Neural crest cell (in vitro differentiated cells): ENCODE measurements at regions not wholly inside any gene's neighbourhood (a gene's known extent, or its start where the extent isn't known, plus 50 kb on each side); places are given as distances from the start of the nearest gene placed in this dataset.

ENCODE experiments used
- DNase-seq: peaks from one replicate; pipeline ENCODE4 v3.0.0; 2021; ENCODE audit warnings: low read depth, mixed read lengths, low spot score
- H3K27ac Mint-ChIP-seq: one replicate; pipeline ENCODE4 v1.8.0; 2021; ENCODE audit warnings: mild to moderate bottlenecking, mixed read lengths; ENCODE audit not compliant: unreplicated experiment
- H3K27me3 Mint-ChIP-seq: 2 replicates; pipeline ENCODE4 v1.8.0; 2021; ENCODE audit warnings: low read depth, mild to moderate bottlenecking, mixed read lengths
- H3K36me3 Mint-ChIP-seq: 2 replicates; pipeline ENCODE4 v1.8.0; 2021; ENCODE audit warnings: low read depth, mild to moderate bottlenecking, mixed read lengths
- H3K4me1 Mint-ChIP-seq: 2 replicates; pipeline ENCODE4 v1.8.0; 2021; ENCODE audit warnings: mixed read lengths
- H3K4me3 Mint-ChIP-seq: one replicate; pipeline ENCODE4 v1.8.0; 2021; ENCODE audit warnings: mild to moderate bottlenecking, mixed read lengths
- H3K9me3 Mint-ChIP-seq: 2 replicates; pipeline ENCODE4 v1.8.0; 2021; ENCODE audit warnings: mixed read lengths
- TF ChIP-seq, protein P1 (sequence below): fragments of 200-600 bp; sonication (generic); conservative IDR thresholded peaks from 2 replicates; pipeline ENCODE4 v1.5.0; 2021; ENCODE audit warnings: antibody characterized with exemption, mild to moderate bottlenecking

DNA sequence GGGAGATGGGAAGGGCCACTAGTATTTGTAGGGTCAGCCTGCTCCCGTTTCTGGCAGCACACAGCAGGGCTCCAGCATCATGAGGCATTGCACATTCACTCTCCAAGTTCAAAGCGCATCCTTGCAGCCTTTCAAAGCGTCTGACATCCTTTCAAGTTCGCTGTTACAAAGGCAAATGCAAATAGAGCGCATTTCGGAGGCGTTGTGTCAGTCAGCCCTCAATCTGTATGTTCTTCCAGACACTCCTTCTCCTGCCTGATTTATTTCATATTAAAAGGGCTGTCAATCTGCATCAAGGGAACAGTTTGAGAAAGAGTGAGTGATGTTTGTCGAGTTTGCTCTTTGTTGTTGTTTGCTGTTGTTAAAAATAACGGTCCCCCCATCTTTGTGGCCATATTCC lies 188.5 kb downstream of the SNX10 start:
- H3K9me3 Mint-ChIP-seq: no peaks in the 10 kb centered on the region
- no peaks in the 10 kb centered on the region for H3K36me3 Mint-ChIP-seq
- TF ChIP-seq, protein P1, sequence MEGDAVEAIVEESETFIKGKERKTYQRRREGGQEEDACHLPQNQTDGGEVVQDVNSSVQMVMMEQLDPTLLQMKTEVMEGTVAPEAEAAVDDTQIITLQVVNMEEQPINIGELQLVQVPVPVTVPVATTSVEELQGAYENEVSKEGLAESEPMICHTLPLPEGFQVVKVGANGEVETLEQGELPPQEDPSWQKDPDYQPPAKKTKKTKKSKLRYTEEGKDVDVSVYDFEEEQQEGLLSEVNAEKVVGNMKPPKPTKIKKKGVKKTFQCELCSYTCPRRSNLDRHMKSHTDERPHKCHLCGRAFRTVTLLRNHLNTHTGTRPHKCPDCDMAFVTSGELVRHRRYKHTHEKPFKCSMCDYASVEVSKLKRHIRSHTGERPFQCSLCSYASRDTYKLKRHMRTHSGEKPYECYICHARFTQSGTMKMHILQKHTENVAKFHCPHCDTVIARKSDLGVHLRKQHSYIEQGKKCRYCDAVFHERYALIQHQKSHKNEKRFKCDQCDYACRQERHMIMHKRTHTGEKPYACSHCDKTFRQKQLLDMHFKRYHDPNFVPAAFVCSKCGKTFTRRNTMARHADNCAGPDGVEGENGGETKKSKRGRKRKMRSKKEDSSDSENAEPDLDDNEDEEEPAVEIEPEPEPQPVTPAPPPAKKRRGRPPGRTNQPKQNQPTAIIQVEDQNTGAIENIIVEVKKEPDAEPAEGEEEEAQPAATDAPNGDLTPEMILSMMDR: no peak
- peaks cover 10% of the 10 kb centered on the region for H3K4me1 Mint-ChIP-seq
- H3K4me3 Mint-ChIP-seq: no peak overlapping the region
- peaks cover 53% of the 10 kb centered on the region for H3K27me3 Mint-ChIP-seq
- H3K27ac Mint-ChIP-seq: no peak overlapping the region
- DNase-seq: no peak

DNA sequence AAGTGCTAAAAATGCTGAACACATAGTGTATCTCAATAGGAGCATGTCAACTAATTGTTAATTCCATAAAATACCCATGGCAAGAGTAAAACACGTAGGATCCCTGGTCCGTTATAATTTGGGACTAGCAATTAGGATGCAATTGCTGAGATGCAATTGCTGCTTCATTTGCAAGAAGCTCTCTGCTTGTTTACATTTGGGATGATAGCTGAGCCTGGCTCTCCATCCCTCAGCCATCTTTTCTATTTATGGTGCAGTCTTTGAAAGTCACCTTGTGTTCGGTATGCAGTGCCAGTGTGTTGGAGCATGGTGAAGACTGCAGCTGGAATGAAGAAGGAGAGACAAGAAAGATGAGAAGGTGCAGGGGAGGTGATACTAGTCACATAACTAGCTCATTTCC lies 191.3 kb downstream of the SNX10 start:
- H3K9me3 Mint-ChIP-seq: no peaks in the 10 kb centered on the region
- H3K4me1 Mint-ChIP-seq: peaks cover 10% of the 10 kb centered on the region
- DNase-seq: no peak
- TF ChIP-seq, protein P1: no peak
- H3K4me3 Mint-ChIP-seq: no peak overlapping the region
- H3K27ac Mint-ChIP-seq: no peak overlapping the region
- no peaks in the 10 kb centered on the region for H3K36me3 Mint-ChIP-seq
- peaks cover 45% of the 10 kb centered on the region for H3K27me3 Mint-ChIP-seq

DNA sequence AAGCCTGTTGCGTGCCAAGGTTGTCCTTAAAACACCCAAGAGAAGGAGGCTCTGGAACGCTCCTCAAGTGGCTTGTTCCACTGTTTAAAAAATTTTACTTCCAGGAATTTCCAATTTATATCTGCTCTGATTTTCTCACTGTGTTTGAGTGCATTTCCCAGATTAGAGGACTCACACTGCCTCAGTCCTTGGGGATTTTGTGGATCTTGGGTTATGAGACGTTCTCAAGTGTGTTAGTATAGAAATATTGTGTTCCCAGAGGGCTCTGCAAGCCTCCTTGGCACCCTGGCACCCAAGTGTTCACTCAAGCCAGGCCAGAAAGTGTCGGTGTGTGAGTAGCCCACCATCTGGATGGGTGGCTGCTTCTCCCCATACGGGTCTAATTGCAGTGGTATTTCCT lies 192.2 kb downstream of the SNX10 start:
- no peak overlapping the region for H3K4me3 Mint-ChIP-seq
- TF ChIP-seq, protein P1: no peak
- H3K36me3 Mint-ChIP-seq: no peaks in the 10 kb centered on the region
- H3K9me3 Mint-ChIP-seq: no peaks in the 10 kb centered on the region
- peaks cover 10% of the 10 kb centered on the region for H3K4me1 Mint-ChIP-seq
- no peak for DNase-seq
- peaks cover 40% of the 10 kb centered on the region for H3K27me3 Mint-ChIP-seq
- H3K27ac Mint-ChIP-seq: no peak overlapping the region

DNA sequence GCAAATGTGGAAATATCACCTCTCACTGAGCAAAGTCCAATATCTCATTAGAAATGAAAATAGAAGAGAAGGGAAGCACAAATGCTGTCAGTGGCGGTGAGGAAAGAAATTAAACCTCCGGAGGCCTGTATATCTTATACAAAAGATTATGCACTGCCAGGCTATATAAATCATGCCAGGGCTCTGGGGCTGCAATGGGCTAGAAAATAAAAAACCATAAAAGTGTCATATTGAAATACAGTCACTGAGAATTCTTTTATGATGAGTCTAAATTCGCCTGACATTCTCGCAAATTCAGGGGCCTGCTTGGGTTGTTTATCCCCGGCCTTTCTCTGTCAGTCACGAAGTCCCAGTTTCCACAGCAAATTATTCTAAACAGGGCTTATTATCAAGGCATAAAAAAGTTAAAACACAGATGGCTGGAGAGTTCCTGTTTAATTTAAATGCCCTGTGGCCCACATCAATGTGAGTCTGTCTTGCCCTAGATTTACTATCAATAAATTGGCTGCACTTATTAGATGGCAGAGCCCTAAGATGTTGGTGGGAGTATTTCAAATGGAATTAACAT lies 193.8 kb downstream of the SNX10 start:
- H3K4me3 Mint-ChIP-seq: no peak overlapping the region
- H3K9me3 Mint-ChIP-seq: no peaks in the 10 kb centered on the region
- H3K27me3 Mint-ChIP-seq: peaks cover 24% of the 10 kb centered on the region
- no peak overlapping the region for H3K27ac Mint-ChIP-seq
- H3K36me3 Mint-ChIP-seq: no peaks in the 10 kb centered on the region
- DNase-seq: no peak
- TF ChIP-seq, protein P1: no peak
- peaks cover 2% of the 10 kb centered on the region for H3K4me1 Mint-ChIP-seq

DNA sequence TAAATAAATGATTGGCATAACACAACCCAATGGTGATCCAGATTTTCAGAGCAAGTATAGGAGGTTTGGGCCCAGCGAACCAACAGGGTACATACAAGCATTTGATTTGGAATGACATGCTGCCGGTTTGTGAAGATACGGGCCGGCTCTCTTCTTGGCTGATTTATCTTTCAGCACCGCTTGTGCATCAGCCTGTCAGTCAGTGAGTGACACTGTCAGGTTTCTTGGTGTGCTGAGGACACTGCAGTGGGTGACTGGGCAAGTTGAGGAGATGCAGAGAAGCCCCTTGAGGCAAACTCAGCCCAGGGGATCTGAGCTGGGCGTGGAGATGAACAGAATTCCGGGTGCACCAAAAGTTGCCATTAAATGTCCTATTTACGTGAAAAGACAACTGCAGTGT lies 194.5 kb downstream of the SNX10 start:
- DNase-seq: no peak
- Mint-ChIP-seq H3K4me3 (no peak overlapping the region), H3K36me3 (no peaks in the 10 kb centered on the region), H3K4me1 (no peaks in the 10 kb centered on the region), H3K9me3 (no peaks in the 10 kb centered on the region), H3K27ac (no peak overlapping the region), H3K27me3 (peaks cover 17% of the 10 kb centered on the region)
- TF ChIP-seq, protein P1: no peak
